ENCODE measurements at regions not wholly inside any gene's neighbourhood (a gene's known extent, or its start where the extent isn't known, plus 50 kb on each side); places are given as distances from the start of the nearest gene placed in this dataset.
"Not testable (repeated sequence)": the region's sequence is repeated elsewhere in the genome, so short reads cannot be mapped to it uniquely, and the experiment has no call there.

GRCh38 chr9:6104406-6104805 lies 89.0 kb upstream of the RANBP6 start:
- DNase-seq, result not testable (repeated sequence)

- DNase-seq, result not testable (repeated sequence)
Measured at GRCh38 chr9:6103911-6104310, 88.5 kb upstream of the RANBP6 start.

GRCh38 chr9:6102336-6102987 lies 87.0 kb upstream of the RANBP6 start:
- not testable (repeated sequence) for DNase-seq

- not testable (repeated sequence) for DNase-seq
Measured at GRCh38 chr9:6101725-6102124, 86.3 kb upstream of the RANBP6 start.

GRCh38 chr9:6099346-6099745 lies 83.9 kb upstream of the RANBP6 start:
- not testable (repeated sequence) for DNase-seq

GRCh38 chr9:6098431-6098830 lies 83.0 kb upstream of the RANBP6 start:
- DNase-seq, result no peak

- no peak for DNase-seq
Measured at GRCh38 chr9:6096821-6097220, 81.4 kb upstream of the RANBP6 start.

GRCh38 chr9:6090277-6091210 lies 75.1 kb upstream of the RANBP6 start:
- no peak for DNase-seq

GRCh38 chr9:6089300-6089699 lies 73.9 kb upstream of the RANBP6 start:
- no peak for DNase-seq

- DNase-seq, result no peak
Measured at GRCh38 chr9:6086006-6086655, 70.7 kb upstream of the RANBP6 start.

- peak; percentile 86 for DNase-seq
Measured at GRCh38 chr9:6080154-6080716, 64.8 kb upstream of the RANBP6 start.

- DNase-seq, result no peak
Measured at GRCh38 chr9:6079386-6079785, 64.0 kb upstream of the RANBP6 start.

- DNase-seq, result no peak
Measured at GRCh38 chr9:6078382-6079105, 63.1 kb upstream of the RANBP6 start.

GRCh38 chr9:6076851-6077250 lies 61.4 kb upstream of the RANBP6 start:
- no peak for DNase-seq

GRCh38 chr9:6073731-6074130 lies 58.3 kb upstream of the RANBP6 start:
- no peak for DNase-seq

- DNase-seq, result no peak
Measured at GRCh38 chr9:6072865-6073264, 57.4 kb upstream of the RANBP6 start.

- DNase-seq, result no peak
Measured at GRCh38 chr9:6072453-6072852, 57.0 kb upstream of the RANBP6 start.

GRCh38 chr9:6068983-6069382 lies 53.6 kb upstream of the RANBP6 start:
- no peak for DNase-seq

- no peak for DNase-seq
Measured at GRCh38 chr9:6067426-6067825, 52.0 kb upstream of the RANBP6 start.
